NCI-H2029 treated with DMSO at 0.1 percent for 48 hours (cell line): ENCODE measurements at regions not wholly inside any gene's neighbourhood (a gene's known extent, or its start where the extent isn't known, plus 50 kb on each side); places are given as distances from the start of the nearest gene placed in this dataset.
"Not testable (repeated sequence)": the region's sequence is repeated elsewhere in the genome, so short reads cannot be mapped to it uniquely, and the experiment has no call there.

Experiments used
- DNase-seq: peaks from one replicate; lab custom pipeline; 2025; lab: John Stamatoyannopoulos, UW

DNA sequence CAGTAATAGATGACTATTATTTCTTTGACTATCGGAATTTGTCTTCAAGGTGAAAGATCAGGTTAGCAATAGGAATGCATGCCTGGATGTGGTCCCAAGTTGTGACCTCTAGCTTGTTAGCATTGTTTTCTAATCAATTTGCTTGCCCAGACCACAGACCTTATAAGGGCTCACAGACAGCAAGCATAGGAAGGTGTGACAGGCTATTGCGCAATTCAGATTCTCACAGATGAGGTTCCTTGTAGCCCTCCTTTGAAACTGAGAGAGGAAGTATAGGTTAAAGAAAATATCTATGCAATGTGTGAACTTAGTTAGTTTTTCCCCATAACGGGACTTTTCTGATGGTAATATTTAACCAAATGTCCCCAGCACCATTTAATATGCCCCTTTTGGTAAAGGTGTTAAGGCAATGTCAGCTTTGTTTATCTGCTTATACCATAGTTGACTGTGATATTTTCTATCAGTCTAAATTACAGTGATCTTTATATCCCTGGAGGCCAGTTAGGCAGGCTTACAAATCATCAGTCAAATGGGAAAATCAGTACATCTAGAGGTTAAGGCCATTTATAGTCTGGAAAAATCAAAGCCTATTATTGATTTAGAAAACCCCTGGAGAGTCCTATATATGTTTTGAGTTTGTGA lies 168.1 kb upstream of the MBNL1 start:
- no peak for DNase-seq

DNA sequence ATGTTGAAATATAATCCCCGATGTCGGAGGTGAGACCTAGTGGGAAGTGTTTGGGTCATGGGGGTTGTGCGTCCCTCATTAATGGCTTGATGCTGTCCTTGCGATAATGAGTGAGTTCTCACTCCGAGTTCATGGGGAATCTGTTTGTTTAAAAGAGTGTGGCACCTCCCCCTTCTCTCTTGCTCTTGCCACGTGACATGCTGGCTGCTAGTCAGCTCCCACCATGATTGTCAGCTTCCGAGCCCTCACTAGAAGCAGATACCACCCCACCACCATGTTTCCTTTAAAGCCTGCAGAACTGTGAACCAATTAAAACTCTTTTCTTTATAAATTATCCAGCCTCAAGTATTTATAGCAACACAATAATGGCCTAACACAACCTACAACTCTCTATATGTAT lies 166.3 kb upstream of the MBNL1 start:
- no peak for DNase-seq

GRCh38 chr3:152103257-152103656 lies 165.5 kb upstream of the MBNL1 start:
- no peak for DNase-seq

DNA sequence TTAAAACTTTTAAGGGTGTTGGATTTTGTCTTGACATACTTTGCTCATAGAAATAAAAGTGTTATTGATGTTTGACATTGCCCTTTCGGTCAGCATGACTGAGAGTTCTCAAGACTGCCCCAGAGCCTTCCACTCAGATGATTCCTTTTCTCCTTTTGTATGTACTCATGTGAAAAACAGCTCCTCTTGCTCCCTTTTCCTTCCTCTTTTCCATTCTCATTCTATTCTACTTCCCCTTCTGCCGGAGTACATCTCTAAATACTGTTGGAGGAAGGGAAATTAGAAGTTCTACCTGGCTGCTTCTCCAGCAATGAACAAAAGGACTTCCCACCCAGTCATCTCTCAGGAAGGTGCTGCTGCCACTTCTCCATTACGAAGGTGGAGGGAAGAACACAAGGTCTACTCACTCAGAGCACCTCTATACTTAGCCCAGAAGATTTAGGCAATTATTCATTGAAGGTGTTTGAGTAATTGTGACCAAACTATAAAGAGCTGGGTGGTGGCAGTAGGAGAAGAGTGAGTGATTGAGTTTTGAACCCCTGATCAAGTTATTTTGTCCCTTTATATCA lies 163.8 kb upstream of the MBNL1 start:
- no peak for DNase-seq

DNA sequence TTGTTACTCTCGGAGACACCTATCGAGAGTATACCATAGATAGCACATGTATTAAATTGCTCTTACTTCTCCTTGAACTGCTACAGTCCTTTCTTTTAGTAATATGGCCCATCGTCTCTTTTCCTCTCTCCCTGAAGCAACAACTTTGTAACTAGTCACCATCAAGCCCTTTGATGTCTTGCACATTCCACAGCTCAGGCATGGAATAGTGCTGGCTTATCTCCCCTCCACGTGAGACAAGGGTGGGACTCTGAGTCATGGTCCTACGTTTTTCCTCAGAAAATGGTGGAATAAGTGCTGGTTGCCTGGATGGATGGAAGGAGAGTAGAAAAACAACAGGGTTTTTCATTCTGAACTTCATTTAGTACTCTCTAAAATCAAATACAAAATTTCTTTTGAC lies 163.3 kb upstream of the MBNL1 start:
- DNase-seq, result no peak

DNA sequence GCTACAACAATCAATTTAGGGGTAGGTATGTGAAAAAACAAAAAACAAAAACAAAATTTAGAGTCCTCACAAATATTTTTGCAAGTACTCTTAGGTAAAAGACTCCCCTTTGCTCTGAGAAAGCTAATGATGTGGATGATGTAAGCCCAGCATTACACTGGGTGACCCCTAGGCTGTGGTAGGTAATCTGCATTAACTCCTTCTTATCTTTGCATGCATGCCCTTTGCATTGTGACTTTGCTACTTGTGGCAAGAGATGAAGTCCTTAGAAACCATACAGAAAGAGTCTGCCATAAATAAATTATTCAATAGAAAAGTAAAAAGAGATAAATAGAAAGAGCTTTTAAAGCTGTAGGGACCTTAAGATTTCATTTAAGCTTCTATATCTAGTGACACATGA lies 159.7 kb upstream of the MBNL1 start:
- DNase-seq, result no peak

- DNase-seq, result no peak
Measured at GRCh38 chr3:152113413-152113812, 155.3 kb upstream of the MBNL1 start.

GRCh38 chr3:152113992-152114651 lies 154.6 kb upstream of the MBNL1 start:
- no peak for DNase-seq

- no peak for DNase-seq
Measured at GRCh38 chr3:152120601-152121269, 148.0 kb upstream of the MBNL1 start.

DNA sequence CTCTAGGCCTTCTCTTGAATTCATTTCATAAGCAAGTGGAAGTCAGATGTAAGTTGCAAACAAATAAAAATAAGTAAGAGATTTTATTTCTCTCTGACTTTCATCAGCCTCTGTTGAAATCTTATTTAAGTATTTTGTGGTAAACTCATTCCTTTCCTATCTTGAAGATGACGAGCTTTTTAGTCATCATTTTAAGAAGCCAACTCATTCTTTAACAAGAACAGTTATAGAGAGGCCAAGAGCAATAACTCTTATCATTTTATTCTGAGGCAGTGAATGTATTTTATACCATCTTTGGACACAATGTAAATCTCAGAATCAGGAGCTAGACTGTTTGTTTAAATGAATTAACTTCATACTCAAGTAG lies 147.5 kb upstream of the MBNL1 start:
- DNase-seq, result no peak

GRCh38 chr3:152122851-152123250 lies 145.9 kb upstream of the MBNL1 start:
- DNase-seq, result no peak

DNA sequence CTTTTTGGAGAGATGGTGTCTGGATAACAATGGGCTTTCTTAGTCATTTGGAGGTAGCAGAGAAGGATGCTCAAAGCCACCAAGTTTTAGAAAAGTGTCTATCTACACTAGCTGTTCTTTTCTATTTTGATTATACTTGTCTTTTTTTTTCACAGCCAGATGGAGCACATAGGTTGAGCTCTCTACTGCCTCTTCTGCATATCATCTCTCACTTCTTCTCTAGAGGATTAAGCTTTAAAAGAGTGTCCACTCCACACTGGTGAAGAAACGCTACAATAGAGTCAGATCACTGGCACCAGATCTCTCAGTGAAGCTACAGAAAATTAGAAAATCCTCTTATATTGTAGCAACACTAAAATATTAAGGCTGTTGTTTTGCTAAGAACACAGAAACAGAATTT lies 145.3 kb upstream of the MBNL1 start:
- DNase-seq, result no peak

- no peak for DNase-seq
Measured at GRCh38 chr3:152126260-152126659, 142.5 kb upstream of the MBNL1 start.

DNA sequence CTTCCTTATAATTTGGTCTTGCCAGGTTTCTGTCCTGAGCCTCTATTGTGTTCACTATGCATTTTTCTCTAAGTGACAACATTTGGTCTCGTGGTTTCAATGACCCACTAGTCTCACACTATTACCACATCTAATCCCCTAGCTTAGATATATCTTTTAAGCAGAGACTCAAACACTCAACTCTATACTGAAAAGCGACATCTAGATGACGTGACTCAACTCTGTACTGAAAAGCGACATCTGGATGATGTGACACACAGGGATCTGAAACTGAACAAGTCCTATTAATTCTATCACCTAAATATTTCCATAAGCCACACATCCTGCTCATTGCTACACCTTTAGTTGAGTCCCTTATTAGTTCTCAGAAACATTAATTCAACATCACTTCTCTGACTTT lies 141.7 kb upstream of the MBNL1 start:
- no peak for DNase-seq

DNA sequence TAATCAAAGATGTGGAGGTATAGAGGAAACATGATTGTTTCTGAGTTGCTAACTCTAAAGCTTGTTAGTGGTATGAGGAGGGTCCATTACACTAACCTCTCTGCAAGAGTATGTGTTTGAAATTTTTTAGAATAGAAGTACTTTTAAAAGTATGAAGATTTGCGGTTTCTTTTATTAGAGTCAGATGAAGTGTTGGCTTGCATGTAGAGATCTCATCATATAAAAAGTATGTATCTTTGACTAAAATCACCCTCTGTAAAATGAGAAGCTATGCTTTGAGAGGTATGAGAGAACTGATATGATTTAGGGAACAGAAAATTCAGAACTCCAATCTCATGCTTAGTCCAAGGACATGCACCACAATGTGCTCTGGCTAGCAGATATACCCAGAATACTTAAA lies 140.4 kb upstream of the MBNL1 start:
- no peak for DNase-seq

GRCh38 chr3:152139651-152140050 lies 129.1 kb upstream of the MBNL1 start:
- no peak for DNase-seq

DNA sequence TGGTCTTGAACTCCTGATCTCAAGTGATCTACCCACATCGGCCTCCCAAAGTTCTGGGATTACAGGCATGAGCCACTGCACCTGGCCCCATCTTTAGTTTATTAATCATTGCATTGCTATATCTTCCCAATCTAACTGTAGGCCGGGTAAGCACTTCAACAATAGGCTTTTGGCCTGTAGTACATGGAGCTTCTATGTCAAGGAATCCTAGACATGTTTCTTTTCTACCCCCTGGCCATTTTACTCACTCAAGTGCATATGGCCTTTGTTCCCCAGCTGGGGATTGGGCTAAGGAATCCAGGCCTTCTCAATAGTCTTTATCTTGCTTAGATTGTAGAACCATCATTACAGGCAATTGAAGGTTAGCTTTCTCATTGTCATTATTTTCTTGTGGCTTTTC lies 122.3 kb upstream of the MBNL1 start:
- DNase-seq, result no peak

DNA sequence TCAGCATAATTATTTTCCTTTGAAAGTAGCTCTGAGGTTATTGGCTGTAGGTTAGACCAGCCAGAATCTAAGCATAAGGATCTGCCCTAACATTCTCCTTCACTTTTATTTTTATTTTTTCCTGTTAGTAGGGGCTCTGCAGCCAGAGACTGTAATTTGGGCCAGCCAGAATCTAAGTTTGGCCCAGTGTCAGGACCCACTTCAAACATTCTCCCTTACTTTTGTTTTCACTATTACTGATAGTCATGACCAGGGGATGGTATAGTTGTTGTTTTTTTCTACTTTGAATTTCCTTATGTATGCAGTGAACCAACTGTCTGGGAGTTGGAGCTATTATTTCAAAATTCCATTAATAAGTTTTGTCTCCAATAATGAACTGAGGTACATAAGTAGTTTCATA lies 121.0 kb upstream of the MBNL1 start:
- no peak for DNase-seq

- no peak for DNase-seq
Measured at GRCh38 chr3:152148579-152148978, 120.2 kb upstream of the MBNL1 start.

DNA sequence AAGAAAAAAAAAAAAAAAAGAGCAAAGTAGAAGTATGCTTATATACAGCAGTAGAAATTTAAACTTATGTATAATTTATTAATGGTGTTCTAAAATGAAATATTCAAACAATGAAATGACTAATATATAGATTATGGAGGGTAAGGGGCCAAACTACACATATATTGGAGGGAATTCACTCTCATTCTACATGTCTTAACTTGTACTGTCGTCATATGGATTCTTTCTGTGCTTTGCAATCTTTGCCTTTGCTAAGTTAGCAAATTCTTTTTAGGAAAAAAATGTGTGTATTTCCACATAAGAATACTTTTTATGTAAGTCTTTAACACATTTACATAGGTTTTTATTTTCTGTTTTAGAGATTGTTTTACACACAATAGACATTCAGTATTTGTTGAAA lies 118.9 kb upstream of the MBNL1 start:
- no peak for DNase-seq

DNA sequence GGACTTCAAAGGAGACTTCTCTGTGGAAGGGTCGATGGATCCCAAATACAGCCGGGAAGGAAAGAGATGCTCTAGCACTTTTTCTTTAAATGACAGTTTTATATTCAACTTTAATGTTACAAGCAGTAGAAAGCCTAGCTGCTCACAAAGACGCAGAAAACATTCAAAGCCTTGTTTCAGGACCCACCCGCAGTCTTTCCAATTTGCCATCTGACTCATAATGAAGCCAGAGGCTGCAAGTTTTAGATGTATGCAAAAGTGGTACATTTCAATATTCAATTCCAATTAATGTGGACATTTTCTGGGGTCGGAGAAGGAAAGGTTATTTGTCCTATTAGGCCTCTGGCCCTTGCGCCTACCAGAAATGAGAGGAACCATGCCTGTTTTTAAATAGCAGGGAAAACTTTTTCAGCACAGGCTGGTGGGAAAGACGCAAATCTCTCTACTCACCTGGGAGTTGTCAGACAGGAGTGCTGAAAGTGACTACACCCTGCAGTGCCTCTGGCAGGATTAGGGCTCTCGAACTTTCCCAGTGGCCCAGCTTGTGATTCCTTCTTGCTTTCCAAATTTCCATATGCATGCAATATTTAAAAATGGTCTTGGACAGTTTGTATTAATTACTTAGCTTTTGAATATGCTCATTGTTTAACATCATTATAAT lies 117.4 kb upstream of the MBNL1 start:
- no peak for DNase-seq

DNA sequence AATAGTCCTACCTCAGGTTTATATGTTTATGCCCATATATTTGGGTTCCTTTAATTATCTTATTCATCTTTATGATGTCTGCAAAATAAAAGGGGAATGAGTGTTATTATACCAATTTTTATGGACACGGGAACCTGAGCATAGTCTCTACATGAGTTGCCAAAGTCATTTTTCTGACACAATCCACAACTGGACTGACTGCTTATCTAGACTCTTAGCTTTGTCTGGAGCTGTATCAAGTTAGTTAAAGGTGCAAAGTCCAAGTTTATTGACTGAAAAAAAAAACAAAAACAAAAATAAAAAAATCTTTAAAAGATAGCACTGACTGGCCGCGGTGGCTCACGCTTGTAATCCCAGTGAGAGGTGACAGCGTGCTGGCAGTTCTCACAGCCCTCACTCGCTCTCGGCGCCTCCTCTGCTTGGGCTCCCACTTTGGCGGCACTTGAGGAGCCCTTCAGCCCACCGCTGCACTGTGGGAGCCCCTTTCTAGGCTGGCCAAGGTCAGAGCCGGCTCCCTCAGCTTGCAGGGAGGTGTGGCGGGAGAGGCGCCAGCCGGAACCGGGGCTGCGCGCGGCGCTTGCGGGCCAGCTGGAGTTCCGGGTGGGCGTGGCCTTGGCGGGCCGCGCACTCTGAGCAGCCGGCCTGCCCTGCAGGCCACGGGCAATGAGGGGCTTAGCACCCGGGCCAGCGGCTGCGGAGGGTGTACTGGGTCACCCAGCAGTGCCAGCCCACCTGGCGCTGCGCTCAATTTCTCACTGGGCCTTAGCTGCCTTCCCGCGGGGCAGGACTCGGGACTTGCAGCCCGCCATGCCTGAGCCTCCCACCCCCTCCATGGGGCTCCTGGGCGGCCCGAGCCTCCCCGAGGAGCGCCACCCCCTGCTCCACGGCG lies 116.6 kb upstream of the MBNL1 start:
- DNase-seq, result not testable (repeated sequence)
